Gastroesophageal sphincter (tissue), 4 donors: ENCODE measurements at regions not wholly inside any gene's neighbourhood (a gene's known extent, or its start where the extent isn't known, plus 50 kb on each side); places are given as distances from the start of the nearest gene placed in this dataset.

Experiments used
- ATAC-seq: fragments of 150-250 bp; one replicate; pipeline ENCODE4 v1.9.1; 2016; ENCODE audit warnings: mild to moderate bottlenecking, moderate library complexity
- H3K27ac ChIP-seq, 4 donors: fragments of 200-600 bp; sonication (generic) in 3 of 4; 1 replicate in 3 of 4; 2 replicates in 1 of 4; pipeline ENCODE4 v1.5.1; 2016 to 2019
- H3K27me3 ChIP-seq: fragments of 200-600 bp; sonication (generic); one replicate; pipeline ENCODE4 v1.5.1; 2019
- H3K36me3 ChIP-seq, 2 donors: fragments of 200-600 bp; sonication (generic); one replicate each; pipeline ENCODE4 v1.5.1; 2019; ENCODE audit warnings: control low read depth in 1 of 2
- H3K4me1 ChIP-seq, 3 donors: fragments of 200-600 bp; sonication (generic); 1 replicate in 2 of 3; 2 replicates in 1 of 3; pipeline ENCODE4 v1.5.1; 2016 to 2019; ENCODE audit warnings: control low read depth in 2 of 3
- H3K4me3 ChIP-seq, 2 donors: fragments of 200-600 bp; sonication (generic); one replicate each; pipeline ENCODE4 v1.5.1; 2019; ENCODE audit warnings: mild to moderate bottlenecking in 1 of 2, moderate library complexity in 1 of 2
- H3K9me3 ChIP-seq, 3 donors: fragments of 200-600 bp; sonication (generic); one replicate each; pipeline ENCODE4 v1.5.1; 2017 to 2019; ENCODE audit warnings: control low read depth in 2 of 3
- CTCF ChIP-seq, 4 experiments: fragments of 200-600 bp in 2 of 4; fragments of 450-650 bp in 2 of 4; sonication (generic) in 1 of 4; IDR thresholded peaks; one replicate each; pipeline ENCODE4 v1.5.1; 2017 to 2019; ENCODE audit warnings: antibody characterized with exemption in 4 of 4, mild to moderate bottlenecking in 2 of 4, moderate library complexity in 2 of 4
- EP300 ChIP-seq: sonication (generic); formaldehyde crosslinking; IDR thresholded peaks from one replicate; pipeline ENCODE4 v1.6.1; 2017; ENCODE audit warnings: antibody characterized with exemption, mild to moderate bottlenecking
- POLR2A ChIP-seq, 2 donors: fragments of 450-650 bp; IDR thresholded peaks; one replicate each; pipeline ENCODE4 v1.6.1; 2017; ENCODE audit warnings: antibody characterized with exemption in 2 of 2, mild to moderate bottlenecking in 2 of 2, moderate library complexity in 1 of 2
- POLR2AphosphoS5 ChIP-seq: sonication (generic); formaldehyde crosslinking; IDR thresholded peaks from one replicate; pipeline ENCODE4 v1.6.1; 2017; ENCODE audit warnings: antibody characterized with exemption
- WGBS, 2 donors: methylation state at CpG; one replicate each; pipeline ENCODE4 v1.1.5; 2018; ENCODE audit warnings: low coverage in 1 of 2; 5-methylcytosine and 5-hydroxymethylcytosine counted together

DNA sequence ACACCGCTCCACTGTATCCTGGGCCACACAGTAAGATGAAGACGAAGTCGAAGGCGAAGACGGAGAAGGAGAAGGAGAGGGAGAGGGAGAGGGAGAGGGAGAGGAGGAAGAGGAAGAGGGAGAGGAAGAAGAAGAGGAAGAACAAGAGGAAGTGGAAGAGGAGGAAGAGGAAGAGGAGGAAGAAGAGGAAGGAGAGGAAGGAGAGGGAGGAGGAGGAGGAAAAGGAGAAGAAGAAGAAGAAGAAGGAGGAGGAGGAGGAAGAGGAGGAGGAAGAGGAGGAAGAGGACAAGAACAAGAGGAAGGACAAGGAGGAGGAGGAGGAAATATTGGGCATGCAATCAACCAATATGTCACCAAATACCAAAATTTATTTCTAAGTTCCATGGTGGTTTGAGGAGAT, 149.5 kb upstream of the ERCC4 start:
- no peak for TF ChIP-seq POLR2A (IDR thresholded peaks at IDR 0.05)
- no peak for TF ChIP-seq CTCF (IDR thresholded peaks at IDR 0.05)
- TF ChIP-seq POLR2AphosphoS5 = no peak
- no peak for TF ChIP-seq EP300
- H3K27me3 ChIP-seq = no peaks in the 10 kb centered on the region
- H3K9me3 ChIP-seq = peaks cover 0 to 5% (median 0%) of the 10 kb centered on the region in 3 donors
- 94% methylated on average over 5 of the region's 5 CpGs for WGBS, 2 donors
- H3K36me3 ChIP-seq = no peaks in the 10 kb centered on the region
- H3K27ac ChIP-seq = no peak overlapping the region
- peaks cover 0 to 3% (median 0%) of the 10 kb centered on the region in 3 donors for H3K4me1 ChIP-seq
- ATAC-seq = no peak
- no peak overlapping the region for H3K4me3 ChIP-seq

DNA sequence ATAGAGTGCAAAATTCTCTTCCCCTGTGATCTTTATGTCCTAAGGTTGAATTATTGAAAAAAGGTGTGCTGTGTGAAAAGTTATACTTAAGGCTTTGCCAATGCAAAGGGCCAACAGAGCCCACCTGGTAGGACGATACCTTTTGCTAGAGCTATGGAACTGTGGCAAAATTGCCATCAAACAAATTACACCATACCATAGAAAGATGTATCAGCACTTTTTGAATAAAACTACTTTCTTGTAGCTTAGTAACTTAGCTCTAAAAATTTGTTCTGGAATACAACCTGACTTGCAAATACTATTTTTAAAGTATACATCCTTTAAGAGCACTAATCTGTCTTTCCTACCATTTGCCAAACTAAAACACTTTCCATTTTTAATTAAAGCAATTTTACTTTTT, 147.2 kb upstream of the ERCC4 start:
- no peak for ATAC-seq
- H3K4me3 ChIP-seq = no peak overlapping the region
- no peaks in the 10 kb centered on the region for H3K27me3 ChIP-seq
- H3K9me3 ChIP-seq = peaks cover 0 to 12% (median 0%) of the 10 kb centered on the region in 3 donors
- 71 to 86% methylated on average over 1 of the region's 1 CpG for WGBS, 2 donors
- TF ChIP-seq EP300 = no peak
- no peak for TF ChIP-seq POLR2AphosphoS5
- TF ChIP-seq CTCF (IDR thresholded peaks at IDR 0.05) = no peak
- no peak for TF ChIP-seq POLR2A (IDR thresholded peaks at IDR 0.05)
- H3K36me3 ChIP-seq = no peaks in the 10 kb centered on the region
- no peak overlapping the region for H3K27ac ChIP-seq
- no peaks in the 10 kb centered on the region for H3K4me1 ChIP-seq

- no peaks in the 10 kb centered on the region for H3K4me1 ChIP-seq
- no peaks in the 10 kb centered on the region for H3K36me3 ChIP-seq
- ATAC-seq = no peak
- TF ChIP-seq CTCF (IDR thresholded peaks at IDR 0.05) = no peak
- TF ChIP-seq POLR2A (IDR thresholded peaks at IDR 0.05) = no peak
- TF ChIP-seq POLR2AphosphoS5 = no peak
- no peak for TF ChIP-seq EP300
- 74 to 91% methylated on average over 11 of the region's 12 CpGs for WGBS, 2 donors
- peaks cover 0 to 30% (median 0%) of the 10 kb centered on the region in 3 donors for H3K9me3 ChIP-seq
- peaks cover 12% of the 10 kb centered on the region for H3K27me3 ChIP-seq
- no peak overlapping the region for H3K27ac ChIP-seq
- H3K4me3 ChIP-seq = no peak overlapping the region
Measured at GRCh38 chr16:13779676-13780075, 140.3 kb upstream of the ERCC4 start.

- Histone ChIP-seq H3K9me3 (peaks cover 0 to 26% (median 0%) of the 10 kb centered on the region in 3 donors), H3K27ac (no peak overlapping the region), H3K4me1 (no peaks in the 10 kb centered on the region), H3K4me3 (no peak overlapping the region), H3K36me3 (no peaks in the 10 kb centered on the region), H3K27me3 (peaks cover 12% of the 10 kb centered on the region)
- TF ChIP-seq POLR2A (IDR thresholded peaks at IDR 0.05) (no peak), CTCF (IDR thresholded peaks at IDR 0.05) (no peak), EP300 (no peak), POLR2AphosphoS5 (no peak)
- 48 to 51% methylated on average over 5 to 7 of the region's 7 CpGs for WGBS, 2 donors
- no peak for ATAC-seq
Measured at GRCh38 chr16:13780406-13781168, 139.4 kb upstream of the ERCC4 start.

DNA sequence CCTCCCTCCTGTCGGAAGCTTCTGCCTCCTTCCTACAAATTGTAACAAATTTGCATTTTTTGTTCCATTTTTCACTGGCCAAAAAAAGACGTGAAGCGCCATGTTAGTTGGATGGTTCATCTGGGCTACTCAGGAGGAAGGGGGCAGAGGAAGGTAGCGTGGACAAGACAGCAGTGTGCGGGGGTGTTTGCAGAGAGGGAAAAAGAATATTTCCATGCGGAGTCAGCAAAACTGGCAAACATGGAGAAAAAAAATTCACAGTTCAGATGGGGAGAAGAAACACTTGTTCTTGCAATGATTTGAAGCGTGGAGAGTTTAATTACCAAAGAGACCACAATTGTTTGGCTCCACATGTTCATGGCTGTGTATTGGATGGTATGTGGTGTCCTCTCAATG, 138.8 kb upstream of the ERCC4 start:
- no peaks in the 10 kb centered on the region for H3K4me1 ChIP-seq
- 75 to 80% methylated on average over 5 of the region's 7 CpGs for WGBS, 2 donors
- no peaks in the 10 kb centered on the region for H3K36me3 ChIP-seq
- H3K4me3 ChIP-seq = no peak overlapping the region
- peaks cover 0 to 20% (median 0%) of the 10 kb centered on the region in 3 donors for H3K9me3 ChIP-seq
- no peak for TF ChIP-seq POLR2AphosphoS5
- no peak for TF ChIP-seq EP300
- no peak for TF ChIP-seq CTCF (IDR thresholded peaks at IDR 0.05)
- TF ChIP-seq POLR2A (IDR thresholded peaks at IDR 0.05) = no peak
- H3K27ac ChIP-seq = no peak overlapping the region
- H3K27me3 ChIP-seq = peaks cover 12% of the 10 kb centered on the region
- ATAC-seq = no peak
